Colonic mucosa (tissue), 4 donors: ENCODE measurements at regions not wholly inside any gene's neighbourhood (a gene's known extent, or its start where the extent isn't known, plus 50 kb on each side); places are given as distances from the start of the nearest gene placed in this dataset.

Source experiments
- DNase-seq: peaks from one replicate; pipeline ENCODE4 v3.0.0-alpha.2; 2020
- H3K27ac ChIP-seq: fragments of 200-600 bp; one replicate; pipeline ENCODE4 v1.8.0; 2021
- H3K27me3 ChIP-seq: fragments of 200-600 bp; one replicate; pipeline ENCODE4 v1.8.0; 2021
- H3K36me3 ChIP-seq: fragments of 200-600 bp; one replicate; pipeline ENCODE4 v1.8.0; 2021
- H3K4me1 ChIP-seq: fragments of 200-600 bp; one replicate; pipeline ENCODE4 v1.8.0; 2021; ENCODE audit warnings: mild to moderate bottlenecking
- H3K4me3 ChIP-seq: fragments of 200-600 bp; one replicate; pipeline ENCODE4 v1.8.0; 2021
- H3K9ac ChIP-seq, 2 donors: one replicate each; pipeline ENCODE4 v1.7.0; 2013; ENCODE audit warnings: control low read depth in 2 of 2, low read depth in 2 of 2, low read length in 2 of 2
- H3K9me3 ChIP-seq: fragments of 200-600 bp; one replicate; pipeline ENCODE4 v1.8.0; 2021
- intact Hi-C: fragments of 100-400 bp; cut with DNase I; formaldehyde crosslinking; loops from one replicate; pipeline ENCODE4 v1.14.1; 2022
- TF ChIP-seq, protein P1 (sequence below): fragments of 200-600 bp; IDR thresholded peaks from one replicate; pipeline ENCODE4 v1.8.0; 2022; ENCODE audit warnings: antibody characterized with exemption, mild to moderate bottlenecking
- donor health status: healthy.
- donor health status: DM: no; HTN: no; CAD: no.
- donor health status: DM: no; HTN: no; CAD: no.

DNA sequence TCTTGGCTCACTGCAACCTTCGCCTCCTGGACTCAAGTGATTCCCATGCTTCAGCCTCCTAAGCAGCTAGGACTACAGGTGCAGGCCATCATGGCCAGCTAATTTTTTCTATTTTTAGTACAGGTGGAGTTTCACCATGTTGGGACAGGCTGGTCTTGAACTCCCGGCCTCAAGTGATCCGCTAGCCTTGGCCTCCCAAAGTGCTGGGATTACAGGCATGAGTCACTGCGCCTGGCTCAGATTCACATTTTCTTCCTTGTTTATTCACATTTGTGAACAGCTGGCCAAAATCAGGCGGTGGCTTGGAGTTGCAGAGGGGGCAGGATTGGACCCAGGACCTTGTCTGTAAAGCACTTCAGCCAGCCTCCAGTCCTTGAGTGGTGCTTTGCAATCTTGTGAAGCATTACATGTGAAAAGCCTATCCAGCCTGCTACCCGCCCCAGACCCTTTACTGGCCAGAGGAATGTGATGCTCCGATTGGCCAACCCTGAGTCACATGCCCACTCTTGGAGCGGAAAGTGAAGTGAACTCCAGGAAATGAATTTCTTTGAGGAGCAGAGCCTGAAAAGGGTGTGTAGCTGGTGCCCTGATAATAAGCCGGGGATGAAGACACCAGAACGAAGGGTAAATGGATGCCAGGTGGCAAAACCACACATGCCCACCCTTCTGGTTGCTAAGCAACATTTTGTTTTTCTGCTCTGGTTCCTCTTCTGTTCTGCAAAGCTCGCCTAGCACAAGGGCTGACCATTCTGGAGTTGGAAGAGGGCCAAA is 62.6 kb upstream of the PTPRJ start:
- Histone ChIP-seq H3K27ac (peak overlapping the region; percentile 25), H3K36me3 (no peaks in the 10 kb centered on the region), H3K4me3 (no peak overlapping the region), H3K9ac (peak overlapping the region in 1 of 2 donors; percentile 16), H3K4me1 (no peaks in the 10 kb centered on the region), H3K9me3 (no peaks in the 10 kb centered on the region), H3K27me3 (no peaks in the 10 kb centered on the region)
- peak; percentile 70 for DNase-seq
- intact Hi-C loops, result no loop called here
- TF ChIP-seq, protein P1, sequence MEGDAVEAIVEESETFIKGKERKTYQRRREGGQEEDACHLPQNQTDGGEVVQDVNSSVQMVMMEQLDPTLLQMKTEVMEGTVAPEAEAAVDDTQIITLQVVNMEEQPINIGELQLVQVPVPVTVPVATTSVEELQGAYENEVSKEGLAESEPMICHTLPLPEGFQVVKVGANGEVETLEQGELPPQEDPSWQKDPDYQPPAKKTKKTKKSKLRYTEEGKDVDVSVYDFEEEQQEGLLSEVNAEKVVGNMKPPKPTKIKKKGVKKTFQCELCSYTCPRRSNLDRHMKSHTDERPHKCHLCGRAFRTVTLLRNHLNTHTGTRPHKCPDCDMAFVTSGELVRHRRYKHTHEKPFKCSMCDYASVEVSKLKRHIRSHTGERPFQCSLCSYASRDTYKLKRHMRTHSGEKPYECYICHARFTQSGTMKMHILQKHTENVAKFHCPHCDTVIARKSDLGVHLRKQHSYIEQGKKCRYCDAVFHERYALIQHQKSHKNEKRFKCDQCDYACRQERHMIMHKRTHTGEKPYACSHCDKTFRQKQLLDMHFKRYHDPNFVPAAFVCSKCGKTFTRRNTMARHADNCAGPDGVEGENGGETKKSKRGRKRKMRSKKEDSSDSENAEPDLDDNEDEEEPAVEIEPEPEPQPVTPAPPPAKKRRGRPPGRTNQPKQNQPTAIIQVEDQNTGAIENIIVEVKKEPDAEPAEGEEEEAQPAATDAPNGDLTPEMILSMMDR, result no peak

DNA sequence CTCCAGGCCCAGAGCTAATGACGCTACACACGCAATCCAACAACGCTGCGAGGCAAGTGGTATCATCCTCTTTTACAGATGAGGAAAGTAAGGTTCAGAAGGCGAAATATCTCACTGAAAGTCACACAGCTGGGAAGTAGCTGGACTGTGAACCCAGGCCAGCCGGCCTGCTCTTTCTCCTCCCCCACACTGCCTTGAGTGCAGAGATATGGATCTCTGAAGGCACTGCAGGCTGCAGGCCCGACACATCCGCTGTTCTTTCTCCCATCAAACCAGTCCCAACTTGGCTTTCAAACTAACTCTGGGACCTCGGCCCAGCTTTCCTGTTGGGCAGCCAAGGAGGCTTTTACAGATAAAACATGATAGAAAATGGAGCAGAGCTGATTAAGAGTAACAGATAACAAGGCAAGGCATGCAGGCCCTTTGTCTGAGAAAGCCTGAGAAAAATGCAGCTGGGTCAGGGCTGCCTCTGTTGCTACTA is 64.0 kb upstream of the PTPRJ start:
- no peak overlapping the region for H3K27ac ChIP-seq
- peak; percentile 34 for DNase-seq
- no peak overlapping the region for H3K9ac ChIP-seq
- H3K27me3 ChIP-seq, result no peaks in the 10 kb centered on the region
- H3K36me3 ChIP-seq, result no peaks in the 10 kb centered on the region
- TF ChIP-seq, protein P1, result no peak
- intact Hi-C loops, result no loop called here
- H3K4me3 ChIP-seq, result no peak overlapping the region
- H3K4me1 ChIP-seq, result no peaks in the 10 kb centered on the region
- no peaks in the 10 kb centered on the region for H3K9me3 ChIP-seq

DNA sequence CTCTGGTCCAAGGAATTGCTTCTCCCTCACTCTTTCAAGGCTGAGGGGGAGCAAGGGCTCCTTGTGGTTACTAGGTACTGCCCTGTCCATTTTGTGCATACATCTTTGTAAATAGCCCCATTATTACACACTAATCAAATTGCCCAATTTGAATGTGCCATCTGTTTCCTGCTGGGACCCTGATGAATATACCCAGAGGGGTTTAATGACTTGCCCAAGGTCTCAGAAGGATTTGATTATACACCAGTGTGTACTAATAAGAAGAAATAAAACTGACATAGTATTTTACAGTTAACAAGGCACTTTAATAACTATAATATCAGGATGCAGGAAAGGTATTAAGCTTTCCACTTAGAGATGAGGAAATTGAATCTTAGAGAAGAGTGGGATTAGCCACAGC is 64.6 kb upstream of the PTPRJ start:
- no peak overlapping the region for H3K9ac ChIP-seq
- H3K4me3 ChIP-seq, result no peak overlapping the region
- no peaks in the 10 kb centered on the region for H3K36me3 ChIP-seq
- H3K9me3 ChIP-seq, result no peaks in the 10 kb centered on the region
- intact Hi-C loops, result no loop called here
- TF ChIP-seq, protein P1, result no peak
- no peak for DNase-seq
- no peaks in the 10 kb centered on the region for H3K4me1 ChIP-seq
- H3K27ac ChIP-seq, result no peak overlapping the region
- no peaks in the 10 kb centered on the region for H3K27me3 ChIP-seq

GRCh38 chr11:47915374-47915773 is 65.0 kb upstream of the PTPRJ start:
- peak; percentile 28 for DNase-seq
- H3K4me1 ChIP-seq, result no peaks in the 10 kb centered on the region
- H3K9ac ChIP-seq, result no peak overlapping the region
- H3K27me3 ChIP-seq, result no peaks in the 10 kb centered on the region
- no peak overlapping the region for H3K27ac ChIP-seq
- no peak overlapping the region for H3K4me3 ChIP-seq
- no peaks in the 10 kb centered on the region for H3K9me3 ChIP-seq
- TF ChIP-seq, protein P1, result no peak
- H3K36me3 ChIP-seq, result no peaks in the 10 kb centered on the region
- intact Hi-C loops, result no loop called here

- TF ChIP-seq, protein P1, result no peak
- H3K4me3 ChIP-seq, result no peak overlapping the region
- no peak overlapping the region for H3K27ac ChIP-seq
- H3K36me3 ChIP-seq, result no peaks in the 10 kb centered on the region
- H3K4me1 ChIP-seq, result no peaks in the 10 kb centered on the region
- H3K9me3 ChIP-seq, result no peaks in the 10 kb centered on the region
- intact Hi-C loops, result no loop called here
- H3K27me3 ChIP-seq, result no peaks in the 10 kb centered on the region
- no peak overlapping the region for H3K9ac ChIP-seq
- no peak for DNase-seq
Observed at GRCh38 chr11:47914743-47915142, 65.6 kb upstream of the PTPRJ start.
